GM12873 (cell line): ENCODE measurements at regions not wholly inside any gene's neighbourhood (a gene's known extent, or its start where the extent isn't known, plus 50 kb on each side); places are given as distances from the start of the nearest gene placed in this dataset.

ENCODE experiments used
- TF ChIP-seq, protein P1 (sequence below): IDR thresholded peaks from 2 replicates; pipeline ENCODE4 v1.5.1; 2012; ENCODE audit warnings: low read depth, mild to moderate bottlenecking, moderate library complexity, low read length, control low read depth; ENCODE audit not compliant: insufficient read depth; ENCODE audit errors: missing control alignments

DNA sequence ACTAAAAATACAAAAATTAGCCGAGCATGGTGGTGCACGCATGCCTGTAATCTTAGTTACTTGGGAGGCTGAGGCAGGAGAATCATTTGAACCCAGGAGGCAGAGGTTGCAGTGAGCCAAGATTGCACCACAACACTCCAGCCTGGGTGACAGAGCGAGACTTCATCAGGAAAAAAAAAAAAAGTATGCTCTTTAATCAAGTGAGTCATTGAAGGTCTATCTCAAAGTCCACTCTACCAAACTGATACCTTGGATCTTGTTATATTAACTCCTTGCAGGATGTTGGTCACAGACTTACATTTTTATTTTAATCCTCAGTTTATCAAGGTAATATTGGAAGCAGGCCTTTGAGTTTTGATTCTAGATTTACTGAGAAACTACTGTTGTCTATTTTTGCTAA lies 348.7 kb downstream of the COL12A1 start:
- TF ChIP-seq, protein P1, sequence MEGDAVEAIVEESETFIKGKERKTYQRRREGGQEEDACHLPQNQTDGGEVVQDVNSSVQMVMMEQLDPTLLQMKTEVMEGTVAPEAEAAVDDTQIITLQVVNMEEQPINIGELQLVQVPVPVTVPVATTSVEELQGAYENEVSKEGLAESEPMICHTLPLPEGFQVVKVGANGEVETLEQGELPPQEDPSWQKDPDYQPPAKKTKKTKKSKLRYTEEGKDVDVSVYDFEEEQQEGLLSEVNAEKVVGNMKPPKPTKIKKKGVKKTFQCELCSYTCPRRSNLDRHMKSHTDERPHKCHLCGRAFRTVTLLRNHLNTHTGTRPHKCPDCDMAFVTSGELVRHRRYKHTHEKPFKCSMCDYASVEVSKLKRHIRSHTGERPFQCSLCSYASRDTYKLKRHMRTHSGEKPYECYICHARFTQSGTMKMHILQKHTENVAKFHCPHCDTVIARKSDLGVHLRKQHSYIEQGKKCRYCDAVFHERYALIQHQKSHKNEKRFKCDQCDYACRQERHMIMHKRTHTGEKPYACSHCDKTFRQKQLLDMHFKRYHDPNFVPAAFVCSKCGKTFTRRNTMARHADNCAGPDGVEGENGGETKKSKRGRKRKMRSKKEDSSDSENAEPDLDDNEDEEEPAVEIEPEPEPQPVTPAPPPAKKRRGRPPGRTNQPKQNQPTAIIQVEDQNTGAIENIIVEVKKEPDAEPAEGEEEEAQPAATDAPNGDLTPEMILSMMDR = no peak

DNA sequence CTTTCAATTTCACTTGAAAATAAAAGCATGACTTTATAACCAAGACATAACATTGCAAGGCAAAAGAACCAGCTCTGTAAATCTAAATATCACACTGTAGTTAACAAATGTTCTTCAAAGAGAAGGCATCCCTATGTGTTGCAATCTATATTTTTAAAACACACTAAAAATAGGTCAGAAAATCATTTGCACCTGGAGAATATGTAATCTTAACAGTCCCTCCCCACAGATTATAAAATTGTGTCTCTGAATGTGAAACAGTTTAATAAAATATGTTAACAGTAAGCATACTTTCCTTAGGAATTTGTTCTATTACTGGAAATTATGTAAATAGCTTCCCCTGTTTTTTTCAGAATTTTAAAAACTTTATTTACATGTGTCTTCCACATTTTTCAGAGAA lies 351.9 kb downstream of the COL12A1 start:
- TF ChIP-seq, protein P1 = no peak

DNA sequence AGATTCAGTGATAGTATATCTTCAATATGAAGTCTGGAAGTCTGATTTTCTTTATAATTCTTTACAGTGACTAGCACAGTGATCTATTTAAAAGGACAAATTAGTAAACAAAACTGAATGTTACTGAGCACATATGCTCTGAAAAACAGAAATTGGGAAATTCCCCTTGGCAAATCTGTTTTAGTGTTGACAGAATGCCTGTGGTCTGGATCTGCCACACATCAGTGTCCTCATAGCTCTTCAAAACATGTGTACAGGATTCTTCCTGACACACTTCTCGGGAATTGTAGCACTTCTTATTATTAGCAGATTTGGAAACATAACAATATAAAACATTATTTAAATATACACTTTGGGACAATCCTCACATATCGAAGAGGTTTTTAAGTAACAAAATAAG lies 354.3 kb downstream of the COL12A1 start:
- TF ChIP-seq, protein P1 = no peak

DNA sequence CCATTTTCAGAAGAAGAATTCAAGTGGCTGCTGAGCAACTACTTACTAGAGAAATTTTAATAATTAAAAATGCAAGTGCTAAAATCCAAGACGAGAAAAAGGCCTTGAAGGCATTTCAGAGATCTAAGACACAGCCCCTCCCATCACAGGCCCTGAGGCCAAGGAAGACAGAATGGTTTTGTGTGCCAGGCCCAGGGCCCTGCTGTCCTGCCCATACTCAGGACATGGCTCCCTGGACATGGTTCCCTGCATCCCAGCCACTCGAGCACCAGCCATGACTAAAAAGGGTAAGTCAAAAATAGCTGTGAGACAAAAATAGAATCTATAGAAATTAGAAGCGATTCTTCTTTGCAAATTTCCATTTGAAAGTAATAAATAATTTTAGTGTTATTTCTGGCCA lies 364.9 kb downstream of the COL12A1 start:
- TF ChIP-seq, protein P1 = no peak

DNA sequence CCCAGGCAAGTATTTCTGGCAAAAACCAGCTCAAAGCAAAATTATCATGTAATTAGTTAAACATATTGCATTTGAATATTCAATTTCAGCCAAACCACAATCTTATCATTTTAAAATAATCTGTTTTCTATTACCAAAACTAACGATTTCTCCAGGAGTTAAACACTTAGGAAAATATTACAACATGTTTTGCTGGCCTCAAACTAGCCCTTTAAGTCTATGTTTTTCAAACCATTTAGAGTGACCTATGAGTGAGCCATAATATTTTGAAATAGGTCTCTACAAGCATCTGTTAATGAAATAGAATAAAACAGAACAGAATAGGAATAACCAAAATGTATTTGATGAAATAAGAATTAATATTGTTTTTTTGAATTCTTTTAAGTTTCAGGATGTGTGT lies 370.9 kb downstream of the COL12A1 start:
- TF ChIP-seq, protein P1 = no peak

DNA sequence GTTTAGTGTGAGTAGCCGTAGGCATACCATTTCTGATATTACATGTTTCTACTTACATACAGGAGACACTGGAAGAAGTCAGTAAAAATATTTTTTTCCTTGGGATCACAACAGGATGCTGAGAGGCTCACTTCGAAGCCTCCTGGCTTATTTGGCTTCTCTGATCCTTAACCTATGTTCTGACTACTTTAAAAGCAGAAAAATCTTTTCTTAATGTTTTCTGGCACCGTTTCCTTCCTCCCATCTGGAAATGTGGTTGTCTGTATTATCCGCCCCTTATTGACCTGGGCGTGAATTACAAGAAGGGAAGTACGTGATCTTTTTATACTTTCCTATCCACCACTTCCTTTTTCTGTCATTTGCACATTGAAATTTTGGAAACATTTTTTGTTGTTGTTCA lies 379.6 kb downstream of the COL12A1 start:
- TF ChIP-seq, protein P1 = no peak

DNA sequence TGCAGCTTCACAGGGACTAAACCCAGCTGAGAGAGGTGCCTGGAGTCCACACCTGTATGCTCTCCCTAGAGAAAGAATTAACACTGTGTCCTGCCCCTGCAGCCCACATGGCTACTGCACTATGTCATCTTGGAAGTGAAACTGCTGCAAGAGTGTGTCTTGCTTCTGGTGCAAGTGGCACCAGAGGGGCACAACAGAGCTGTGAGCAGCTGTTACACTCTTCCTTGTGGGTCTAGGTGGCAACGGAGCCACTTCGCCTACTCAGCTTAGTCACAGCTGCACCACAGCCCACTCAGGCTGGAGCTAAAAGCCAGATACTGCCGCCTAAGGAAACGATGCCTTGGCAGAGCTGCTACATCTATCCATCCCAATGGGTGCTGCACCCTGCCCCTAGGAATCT lies 391.4 kb downstream of the COL12A1 start:
- TF ChIP-seq, protein P1 = no peak
